ENCODE measurements at regions not wholly inside any gene's neighbourhood (a gene's known extent, or its start where the extent isn't known, plus 50 kb on each side); places are given as distances from the start of the nearest gene placed in this dataset.

GRCh38 chr3:5787861-5788488, 600.5 kb downstream of the EDEM1 start:
- no peak for DNase-seq (ENCODE audit: low spot score)
- H3K4me1 ChIP-seq (ENCODE audit: insufficient read depth, low read length, poor library complexity, severe bottlenecking) = no peaks in the 10 kb centered on the region
- BruUV-seq (replicated peaks) = no TSS peak
- H3K36me3 ChIP-seq (ENCODE audit: insufficient read depth, low read length) = no peaks in the 10 kb centered on the region
- H3K4me3 ChIP-seq (ENCODE audit: low read depth, low read length, poor library complexity, severe bottlenecking) = no peak overlapping the region
- H3K27ac ChIP-seq (ENCODE audit: low read depth, low read length, poor library complexity, severe bottlenecking) = no peak overlapping the region
- H4K20me1 ChIP-seq (ENCODE audit: insufficient read depth, low read length) = no peaks in the 10 kb centered on the region
- no peaks in the 10 kb centered on the region; the same call in 1 of the 2 replicates for H3K9me2 ChIP-seq (ENCODE audit: insufficient read depth, low read length)
- TF ChIP-seq EZH2phosphoT487 (IDR thresholded peaks at IDR 0.05; ENCODE audit: borderline replicate concordance, low read depth, low read length) = no peak
- no peak for TF ChIP-seq CTCF (conservative IDR thresholded peaks at IDR 0.05; ENCODE audit: low read length)
- ChIA-PET POLR2A (no interaction called here), CTCF (ENCODE audit: unreplicated experiment) (no interaction called here)
- H3K79me2 ChIP-seq (ENCODE audit: insufficient read depth, low read depth, low read length) = no peaks in the 10 kb centered on the region
- intact Hi-C loops (cut with micrococcal nuclease; ENCODE audit: unreplicated experiment) = no loop called here
- H2AFZ ChIP-seq (ENCODE audit: low read length) = no peak overlapping the region
- no peak overlapping the region for H3K4me2 ChIP-seq (ENCODE audit: low read length)
- H3K9me3 ChIP-seq (ENCODE audit: low read length) = no peaks in the 10 kb centered on the region

- H3K4me3 ChIP-seq (ENCODE audit: low read depth, low read length, poor library complexity, severe bottlenecking) = no peak overlapping the region
- H3K79me2 ChIP-seq (ENCODE audit: insufficient read depth, low read depth, low read length) = no peaks in the 10 kb centered on the region
- ChIA-PET CTCF (ENCODE audit: unreplicated experiment) (no interaction called here), POLR2A (no interaction called here)
- H3K9me3 ChIP-seq (ENCODE audit: low read length) = no peaks in the 10 kb centered on the region
- H3K4me2 ChIP-seq (ENCODE audit: low read length) = no peak overlapping the region
- no TSS peak for BruUV-seq (replicated peaks)
- no peak for DNase-seq (ENCODE audit: low spot score)
- no peaks in the 10 kb centered on the region for H4K20me1 ChIP-seq (ENCODE audit: insufficient read depth, low read length)
- H3K27ac ChIP-seq (ENCODE audit: low read depth, low read length, poor library complexity, severe bottlenecking) = no peak overlapping the region
- no peaks in the 10 kb centered on the region for H3K36me3 ChIP-seq (ENCODE audit: insufficient read depth, low read length)
- TF ChIP-seq EZH2phosphoT487 (IDR thresholded peaks at IDR 0.05; ENCODE audit: borderline replicate concordance, low read depth, low read length) (no peak), CTCF (conservative IDR thresholded peaks at IDR 0.05; ENCODE audit: low read length) (no peak)
- no peaks in the 10 kb centered on the region; the same call in 1 of the 2 replicates for H3K9me2 ChIP-seq (ENCODE audit: insufficient read depth, low read length)
- no peak overlapping the region for H2AFZ ChIP-seq (ENCODE audit: low read length)
- H3K4me1 ChIP-seq (ENCODE audit: insufficient read depth, low read length, poor library complexity, severe bottlenecking) = no peaks in the 10 kb centered on the region
- intact Hi-C loops (cut with micrococcal nuclease; ENCODE audit: unreplicated experiment) = no loop called here
Measured at GRCh38 chr3:5788496-5788895, 601.0 kb downstream of the EDEM1 start.

GRCh38 chr3:5791558-5791957, 604.1 kb downstream of the EDEM1 start:
- ChIA-PET POLR2A (no interaction called here), CTCF (ENCODE audit: unreplicated experiment) (no interaction called here)
- no TSS peak for BruUV-seq (replicated peaks)
- Histone ChIP-seq H3K4me1 (ENCODE audit: insufficient read depth, low read length, poor library complexity, severe bottlenecking) (no peaks in the 10 kb centered on the region), H2AFZ (ENCODE audit: low read length) (no peak overlapping the region), H3K9me3 (ENCODE audit: low read length) (no peaks in the 10 kb centered on the region), H3K4me3 (ENCODE audit: low read depth, low read length, poor library complexity, severe bottlenecking) (no peak overlapping the region), H3K27ac (ENCODE audit: low read depth, low read length, poor library complexity, severe bottlenecking) (no peak overlapping the region), H3K4me2 (ENCODE audit: low read length) (no peak overlapping the region), H3K9me2 (ENCODE audit: insufficient read depth, low read length) (no peaks in the 10 kb centered on the region; the same call in 1 of the 2 replicates), H3K79me2 (ENCODE audit: insufficient read depth, low read depth, low read length) (no peaks in the 10 kb centered on the region), H3K36me3 (ENCODE audit: insufficient read depth, low read length) (no peaks in the 10 kb centered on the region), H4K20me1 (ENCODE audit: insufficient read depth, low read length) (no peaks in the 10 kb centered on the region)
- TF ChIP-seq CTCF (conservative IDR thresholded peaks at IDR 0.05; ENCODE audit: low read length) (no peak), EZH2phosphoT487 (IDR thresholded peaks at IDR 0.05; ENCODE audit: borderline replicate concordance, low read depth, low read length) (no peak)
- DNase-seq (ENCODE audit: low spot score) = no peak
- intact Hi-C loops (cut with micrococcal nuclease; ENCODE audit: unreplicated experiment) = no loop called here

Measured in OCI-LY7 (cell line).